ENCODE measurements at regions not wholly inside any gene's neighbourhood (a gene's known extent, or its start where the extent isn't known, plus 50 kb on each side); places are given as distances from the start of the nearest gene placed in this dataset.
A peak's percentile ranks its signal among the peaks of the same experiment; 100 is the strongest.

DNA sequence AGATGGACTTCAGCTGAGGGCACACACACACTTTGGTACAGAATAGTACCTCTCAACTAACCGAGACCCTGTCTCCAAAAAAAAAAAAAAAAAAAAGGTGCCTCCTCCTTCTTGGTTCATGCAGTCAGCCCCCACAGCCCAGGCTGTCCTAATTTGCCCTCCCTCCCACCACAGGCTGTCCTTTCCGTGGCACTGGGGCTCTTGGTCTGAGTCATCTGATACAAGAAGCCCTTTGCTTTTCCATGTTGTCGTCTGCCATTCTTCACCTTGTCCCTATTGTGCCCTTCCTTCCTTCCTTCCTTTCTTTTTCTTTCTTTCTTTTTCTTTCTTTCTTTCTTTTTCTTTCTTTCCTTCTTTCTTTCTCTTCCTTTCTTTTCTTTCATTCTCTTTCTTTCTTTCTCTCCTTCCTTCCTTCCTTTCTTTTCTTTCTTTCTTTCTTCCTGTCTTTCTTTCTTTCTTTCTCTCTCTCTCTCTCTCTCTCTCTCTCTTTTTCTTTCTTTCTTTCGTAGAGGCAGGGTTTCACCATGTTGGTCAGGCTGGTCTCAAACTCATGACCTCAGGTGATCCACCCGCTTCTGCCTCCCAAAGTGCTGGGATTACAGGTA, 96.0 kb upstream of the IKZF1 start:
- no peak for DNase-seq

DNA sequence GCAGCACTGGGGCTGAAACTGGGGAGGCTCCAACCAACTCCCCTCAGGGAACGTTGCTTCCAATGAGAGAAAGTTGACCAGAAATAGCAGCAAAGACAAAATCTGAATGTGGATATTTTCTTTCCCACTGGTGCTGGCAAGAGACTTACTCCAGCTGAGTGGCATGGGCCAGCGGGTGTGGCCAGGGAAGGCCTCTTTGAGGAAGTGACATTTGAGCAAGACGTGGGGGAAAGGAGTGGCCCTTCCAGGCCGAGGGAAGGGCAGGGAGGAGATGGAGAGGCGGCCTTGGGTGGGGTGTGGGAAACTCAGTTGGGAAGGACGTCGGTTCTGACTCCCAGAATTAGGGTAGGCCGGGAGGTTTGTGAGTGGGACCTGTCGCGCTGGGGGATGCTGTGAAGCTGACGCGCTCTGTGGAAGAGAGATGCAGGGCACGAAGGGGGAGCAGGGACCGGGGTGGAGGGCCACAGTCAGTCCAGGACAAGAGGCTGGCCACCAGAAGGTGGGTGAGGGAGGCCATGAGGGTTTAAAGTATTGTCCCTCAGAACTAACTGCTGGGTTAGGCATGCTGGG, 96.7 kb upstream of the IKZF1 start:
- DNase-seq: no peak

DNA sequence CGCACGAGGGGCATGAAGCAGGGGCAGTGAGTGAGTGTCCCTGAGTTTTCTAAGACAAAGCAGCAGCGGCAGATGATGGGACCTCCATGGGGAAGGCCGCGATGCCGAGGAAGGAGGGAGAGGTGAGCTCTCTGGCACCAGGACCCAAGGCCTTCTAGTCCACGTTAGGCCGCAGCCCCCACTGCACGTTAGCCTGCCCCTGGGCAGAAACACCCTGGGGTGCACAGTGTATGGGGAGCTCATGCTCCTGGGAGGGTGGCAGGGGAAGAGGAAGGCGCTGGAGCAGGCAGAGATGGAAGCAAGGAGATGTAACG, 97.3 kb upstream of the IKZF1 start:
- DNase-seq: no peak

DNA sequence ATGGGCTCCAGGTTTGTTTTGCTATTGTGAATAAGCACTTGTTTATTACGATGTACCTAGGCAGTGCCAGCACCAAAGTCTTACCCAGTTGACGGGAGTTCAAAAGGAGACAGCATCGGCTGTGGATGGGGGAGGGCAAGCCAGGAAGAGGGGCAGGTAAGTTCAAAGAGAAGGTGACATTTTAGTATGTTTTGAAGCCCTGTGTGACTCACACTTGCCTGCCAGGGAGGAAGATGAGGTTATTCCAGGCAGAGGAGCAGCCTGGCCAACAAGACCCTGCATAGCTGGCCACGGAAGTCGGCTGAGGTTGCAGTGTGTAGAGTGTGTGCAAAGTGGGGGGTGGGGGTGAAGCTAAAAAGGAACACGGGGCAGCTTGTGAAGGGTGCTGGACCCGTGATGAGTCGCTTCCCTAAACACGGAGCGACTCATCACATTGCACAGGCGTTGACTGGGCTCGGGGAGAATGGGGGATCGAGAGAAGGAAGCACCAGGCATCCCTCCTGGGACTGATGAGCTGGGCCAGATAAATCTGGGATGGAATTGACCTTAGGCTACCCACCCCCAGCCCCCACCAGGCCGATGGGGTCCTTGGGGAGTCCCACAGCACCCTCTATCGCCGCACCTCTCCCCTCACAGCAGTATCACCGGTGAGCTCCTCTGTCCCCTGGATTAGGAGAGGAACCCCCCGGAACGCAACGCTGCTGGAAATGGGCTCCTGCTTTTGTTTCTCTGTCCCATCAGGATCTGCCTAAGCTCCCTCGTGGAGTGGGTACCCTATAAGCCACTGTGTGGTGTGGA, 97.9 kb upstream of the IKZF1 start:
- peak; percentile 72 for DNase-seq

DNA sequence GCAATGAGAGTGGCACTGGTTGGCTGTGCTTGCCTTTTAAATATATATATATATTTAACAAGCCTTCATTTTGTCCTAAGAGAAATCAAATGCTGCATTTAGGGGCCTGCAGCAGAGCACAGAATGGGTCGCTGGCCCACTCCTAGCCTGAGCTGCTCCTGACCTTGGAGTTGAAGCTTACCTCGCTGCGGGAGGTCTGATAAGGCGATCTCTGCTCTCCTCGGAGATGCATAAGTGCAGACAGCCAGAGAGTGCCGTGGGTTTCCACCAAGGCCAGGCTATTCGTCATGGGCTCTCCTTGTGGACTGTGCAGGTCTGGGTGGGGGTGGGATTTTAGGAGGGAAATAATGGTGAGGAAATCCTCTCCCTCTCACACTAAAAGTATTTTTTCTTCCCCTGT, 99.5 kb upstream of the IKZF1 start:
- DNase-seq: no peak

DNA sequence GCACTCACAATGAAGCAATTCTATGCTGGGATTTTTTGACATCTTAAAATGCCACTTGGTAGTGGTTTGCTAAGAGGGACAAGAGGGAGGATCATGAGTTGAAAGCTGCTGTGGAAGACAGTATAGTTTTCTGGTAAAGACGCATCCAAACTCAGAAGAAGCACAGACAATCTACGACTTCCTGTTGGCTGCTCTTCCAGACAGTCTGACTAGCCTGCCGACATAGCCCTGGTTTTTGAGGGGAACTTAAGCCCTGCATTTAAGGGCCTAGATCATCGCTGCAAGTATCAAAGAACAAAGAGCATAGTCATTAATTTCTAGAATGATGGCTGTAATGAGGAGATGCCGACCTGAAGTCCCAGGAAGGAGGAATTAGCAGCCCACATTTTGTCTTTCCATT, 99.9 kb upstream of the IKZF1 start:
- no peak for DNase-seq

DNA sequence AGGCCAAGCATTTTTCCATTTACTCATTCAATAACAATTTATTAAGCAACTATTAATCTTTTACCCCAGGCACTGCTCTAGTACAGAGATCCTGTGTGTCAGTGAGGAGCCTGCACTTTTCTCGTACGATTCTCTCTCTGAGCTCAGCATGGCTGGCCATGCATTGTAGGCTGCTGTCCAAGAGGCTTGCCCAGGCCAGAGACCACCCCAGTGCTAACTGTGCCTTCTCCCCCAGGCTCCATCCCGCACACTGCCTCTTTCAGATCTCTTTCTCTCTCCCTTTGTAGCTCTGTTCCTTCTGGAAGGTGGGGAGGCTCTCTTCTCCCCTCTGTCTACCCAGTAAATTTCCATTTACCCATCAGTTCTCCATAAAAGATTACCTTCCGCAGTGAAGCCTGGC, 101.0 kb upstream of the IKZF1 start:
- no peak for DNase-seq

DNA sequence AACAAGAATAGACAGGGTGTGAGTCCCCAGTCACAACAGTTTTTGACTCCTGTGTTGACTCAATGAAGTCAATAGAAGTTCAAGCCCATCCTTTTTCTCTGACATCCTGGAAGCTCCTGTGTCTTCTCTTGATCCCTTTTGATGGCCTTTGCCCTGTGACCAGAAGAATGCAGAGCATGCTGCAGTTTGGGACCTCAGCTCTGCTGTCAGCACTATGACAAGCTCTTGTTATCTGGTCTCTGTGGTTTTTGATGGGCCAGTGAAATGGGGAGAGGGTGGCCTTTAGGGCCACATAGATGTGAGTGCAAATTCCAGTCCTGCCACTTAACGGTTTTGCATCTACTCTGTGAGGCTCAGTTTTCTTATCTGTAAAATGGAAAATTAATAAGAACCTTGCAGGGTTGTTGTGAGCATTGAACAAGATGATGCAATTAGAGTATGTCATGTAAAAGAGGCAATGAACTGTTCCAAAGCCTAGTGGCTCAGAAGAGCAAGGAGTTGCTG, 102.4 kb upstream of the IKZF1 start:
- DNase-seq: no peak

DNA sequence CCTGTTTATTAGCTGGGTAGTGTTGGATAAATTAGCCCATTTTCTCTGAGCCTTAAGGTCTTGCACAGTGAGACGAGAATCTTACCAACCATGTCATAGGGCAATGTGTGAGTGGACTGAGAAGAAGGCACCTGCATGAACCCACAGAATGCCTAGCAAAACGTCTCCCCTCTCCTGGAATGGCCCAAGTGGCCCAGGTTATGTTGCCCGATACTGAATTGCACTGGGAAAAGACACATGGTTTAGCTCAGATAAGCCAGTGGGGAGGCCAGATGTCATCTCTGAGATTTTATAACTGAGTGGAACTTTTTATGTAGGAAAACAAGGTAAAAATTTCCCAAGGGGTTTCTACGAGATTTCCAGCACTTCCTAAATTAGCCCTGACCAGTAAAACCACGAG, 104.7 kb upstream of the IKZF1 start:
- DNase-seq: no peak

DNA sequence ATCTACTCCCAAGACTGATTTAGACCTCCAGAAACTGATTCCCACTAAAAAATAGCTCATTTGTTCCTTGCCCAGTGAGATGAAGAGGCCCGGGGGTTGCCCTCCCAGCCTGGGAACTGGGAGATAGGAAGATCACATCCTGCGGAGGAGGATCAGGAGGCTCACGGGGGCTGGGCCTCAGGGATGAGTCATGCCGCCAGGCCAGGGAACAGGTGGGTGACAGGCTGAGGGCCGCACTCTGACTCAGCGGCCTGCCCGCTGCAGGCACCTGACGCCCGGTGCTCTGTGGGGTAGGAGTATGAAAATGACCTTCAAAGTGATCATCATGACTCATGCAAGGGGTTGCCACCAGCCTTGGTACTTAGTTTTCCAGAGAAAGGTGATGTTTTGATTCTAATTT, 104.5 kb upstream of the ZPBP start:
- no peak for DNase-seq

DNA sequence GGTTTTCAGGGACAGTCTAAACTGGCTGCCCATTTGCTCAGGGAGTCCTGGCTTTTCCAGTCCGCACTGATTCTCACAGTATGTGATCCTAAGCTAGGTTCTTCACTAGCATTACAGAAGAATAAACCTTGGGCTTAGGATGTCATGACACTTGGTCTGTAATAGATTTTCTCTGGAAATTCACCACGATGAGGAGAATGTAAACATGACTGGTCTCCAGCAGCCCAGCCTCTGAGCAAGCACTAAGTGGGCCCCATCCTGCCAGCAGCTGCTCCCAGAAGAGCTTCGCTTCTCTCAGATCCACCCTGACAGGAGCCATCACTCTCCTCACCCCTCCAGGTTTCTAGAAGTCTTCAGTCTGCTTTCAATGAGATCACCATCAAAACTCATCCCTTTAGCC, 103.7 kb upstream of the ZPBP start:
- no peak for DNase-seq

DNA sequence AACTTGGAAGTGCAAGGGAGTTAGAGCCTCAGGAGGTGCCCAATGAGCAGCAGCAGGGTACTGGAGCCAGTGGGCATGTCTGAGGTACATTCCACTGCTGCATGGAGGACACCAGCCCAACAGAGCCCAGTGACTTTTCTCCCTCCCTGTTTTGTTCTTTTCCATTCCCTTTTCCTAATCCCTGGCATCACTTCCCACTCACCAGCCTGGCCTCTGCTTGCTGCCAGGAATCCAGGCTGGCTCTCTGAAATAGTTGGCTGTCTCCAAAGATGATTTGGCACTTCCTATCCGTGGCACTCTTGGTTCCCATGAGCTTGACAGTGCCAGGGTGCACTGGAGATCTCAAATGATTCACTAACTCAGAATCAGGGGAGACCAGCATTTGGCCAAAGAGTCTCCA, 97.7 kb upstream of the ZPBP start:
- DNase-seq: no peak

DNA sequence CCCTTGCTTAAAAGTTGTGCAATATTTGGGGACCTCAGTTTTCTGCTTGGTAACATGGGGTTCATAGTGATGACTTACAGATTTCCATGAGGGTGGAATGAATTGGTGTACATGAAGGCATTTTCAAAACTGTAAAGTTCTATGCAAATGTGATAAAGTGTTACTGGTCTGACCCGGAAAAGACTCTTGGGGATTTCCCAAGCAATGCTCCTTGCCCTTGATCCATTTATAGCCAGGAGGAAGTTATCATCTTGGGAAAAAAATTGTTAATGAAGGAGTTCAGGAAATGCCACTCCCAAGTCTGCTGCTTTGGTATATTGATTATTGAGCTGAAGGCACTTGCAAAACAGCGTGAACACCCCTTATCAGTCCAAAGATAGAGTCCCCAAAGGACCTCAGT, 96.3 kb upstream of the ZPBP start:
- DNase-seq: no peak

DNA sequence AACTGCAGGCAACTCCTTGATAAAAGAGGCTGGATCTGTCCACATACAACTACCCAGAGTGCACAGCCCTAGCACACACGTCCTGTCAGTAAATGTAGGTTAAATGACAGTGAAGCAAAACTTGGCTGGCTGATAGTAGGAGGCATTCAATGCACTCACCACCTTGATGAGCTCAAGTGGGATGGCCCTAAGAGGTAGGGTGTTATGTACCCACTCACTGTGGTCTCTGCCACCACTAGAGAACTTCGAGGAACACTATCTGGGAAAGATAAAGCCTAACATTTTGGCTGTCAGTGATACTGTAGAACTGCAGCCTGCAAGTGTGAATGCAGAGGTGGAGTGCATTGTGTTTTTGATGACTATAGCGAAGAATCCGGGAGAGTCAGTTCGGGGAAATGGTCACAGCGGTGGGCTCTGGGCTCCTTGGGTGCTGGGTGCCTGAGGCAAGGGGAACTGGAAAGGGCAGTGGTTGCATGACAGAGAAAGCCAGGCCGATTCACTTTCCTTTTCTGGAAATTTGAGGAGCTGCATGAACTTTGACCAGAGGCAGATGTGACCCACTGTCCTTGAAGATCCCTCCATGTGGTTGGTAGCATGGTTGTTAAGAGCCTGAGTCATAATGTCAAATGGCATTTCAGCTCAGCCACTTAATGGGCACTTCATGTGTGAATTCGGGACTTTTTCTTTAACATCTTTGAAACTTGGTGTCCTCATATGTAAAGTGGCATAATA, 93.1 kb upstream of the ZPBP start:
- no peak for DNase-seq

DNA sequence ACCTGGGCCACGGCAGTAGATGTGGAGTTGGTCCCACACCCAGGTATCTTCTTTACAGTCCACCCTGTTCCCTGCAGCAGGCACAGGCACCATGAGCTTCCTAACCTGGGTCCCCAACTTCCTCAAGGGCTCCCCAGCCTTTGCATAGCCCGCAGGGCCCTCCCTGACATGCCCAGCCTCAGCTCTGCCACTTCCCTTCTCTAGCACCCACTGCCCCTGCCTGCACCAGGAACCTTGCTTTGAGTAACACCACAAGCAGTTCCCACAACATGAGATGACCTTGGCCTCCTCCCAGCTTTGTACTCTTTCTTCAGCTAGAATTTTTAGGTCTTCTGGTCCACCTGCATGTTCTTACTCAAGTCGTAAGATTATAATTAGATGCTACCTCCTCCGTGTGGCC, 92.2 kb upstream of the ZPBP start:
- DNase-seq: no peak

DNA sequence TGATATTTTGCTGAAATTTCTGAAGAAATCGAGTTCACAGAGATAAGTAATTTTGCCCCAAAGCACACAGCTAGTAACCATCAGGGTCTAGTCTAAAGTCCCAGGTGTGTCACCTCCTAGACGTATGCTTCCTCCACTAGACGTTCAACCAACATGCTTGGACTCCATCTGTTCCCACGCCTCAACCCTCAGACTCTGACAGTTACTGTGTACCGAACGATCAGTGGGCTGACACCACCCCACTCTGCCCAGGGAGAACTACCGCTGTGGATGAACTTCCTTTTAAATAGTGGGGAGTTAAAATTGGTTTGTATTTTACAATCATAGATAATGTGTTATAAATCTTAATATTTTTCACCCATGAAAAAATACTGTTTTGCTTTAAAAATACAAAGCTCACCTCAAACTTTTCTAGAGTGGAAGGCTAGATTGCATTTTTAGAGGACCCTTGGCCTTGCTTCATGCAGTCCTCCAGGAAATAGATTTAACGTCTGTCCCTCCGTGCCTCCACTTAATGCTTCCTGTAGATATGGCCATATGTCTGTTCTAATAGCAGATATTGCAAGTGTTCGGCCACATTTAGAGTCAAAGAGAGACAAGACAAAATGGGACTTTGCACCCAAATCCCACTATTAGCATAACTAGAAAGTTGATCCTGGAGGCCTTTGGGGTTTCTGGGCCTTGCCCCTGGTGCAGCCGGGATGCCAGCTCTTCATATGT, 91.4 kb upstream of the ZPBP start:
- no peak for DNase-seq

DNA sequence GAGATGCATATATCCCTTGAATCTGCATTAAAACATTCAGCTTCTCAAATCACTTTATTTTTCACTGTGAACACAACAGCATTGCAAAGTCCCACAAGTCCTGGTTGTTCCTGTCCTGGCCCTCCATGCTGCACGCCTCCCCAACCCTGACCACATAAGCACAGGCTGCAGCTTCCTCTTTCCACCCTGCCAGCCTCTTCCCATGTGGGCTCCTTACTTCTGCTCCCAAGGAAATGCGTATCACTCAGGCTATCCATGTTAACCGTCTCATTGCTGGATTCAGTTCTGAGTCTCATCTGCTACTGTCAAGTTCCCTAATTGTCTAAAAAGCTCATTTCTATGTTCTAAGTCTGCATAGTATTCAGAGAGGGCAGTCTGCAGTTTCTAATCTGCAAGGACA, 89.7 kb upstream of the ZPBP start:
- no peak for DNase-seq

DNA sequence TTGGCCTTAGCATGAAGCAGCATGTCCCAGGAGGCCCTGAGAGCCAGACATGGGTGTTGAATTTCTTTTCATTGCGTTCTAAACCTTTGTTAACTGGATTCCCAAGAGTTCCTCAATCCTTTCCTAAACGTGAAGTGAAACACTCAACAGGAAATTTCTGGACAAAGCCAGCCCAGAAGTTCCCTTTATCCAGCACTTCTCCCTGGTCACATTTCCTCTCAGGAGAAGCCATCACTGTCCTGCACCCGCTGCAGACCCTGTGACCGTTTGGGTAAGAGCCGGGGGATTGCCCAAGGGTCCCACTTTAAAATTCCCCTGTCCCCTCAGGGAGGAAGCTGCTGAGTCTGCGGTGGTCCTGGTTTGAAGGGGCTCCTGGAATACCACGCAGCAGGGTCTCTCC, 88.0 kb upstream of the ZPBP start:
- DNase-seq: no peak

DNA sequence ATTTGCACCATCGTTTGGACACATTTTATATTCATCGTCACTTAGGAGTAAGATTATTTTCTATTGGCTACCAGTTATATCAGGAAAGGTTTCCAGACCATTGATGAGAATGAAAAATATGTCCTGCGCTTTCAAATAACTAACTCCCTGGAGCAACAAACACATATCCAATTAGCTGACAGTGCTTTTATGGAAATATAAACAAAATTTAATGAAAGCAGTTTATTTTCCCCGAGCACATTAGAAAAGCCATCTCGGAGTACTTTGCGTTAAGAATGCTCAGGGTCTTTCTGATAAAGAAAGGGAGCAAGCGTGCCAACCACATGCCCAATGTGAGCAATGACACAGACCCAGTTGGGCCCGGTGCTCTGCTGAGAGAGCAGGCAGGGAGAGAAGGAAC, 85.1 kb upstream of the ZPBP start:
- DNase-seq: no peak

DNA sequence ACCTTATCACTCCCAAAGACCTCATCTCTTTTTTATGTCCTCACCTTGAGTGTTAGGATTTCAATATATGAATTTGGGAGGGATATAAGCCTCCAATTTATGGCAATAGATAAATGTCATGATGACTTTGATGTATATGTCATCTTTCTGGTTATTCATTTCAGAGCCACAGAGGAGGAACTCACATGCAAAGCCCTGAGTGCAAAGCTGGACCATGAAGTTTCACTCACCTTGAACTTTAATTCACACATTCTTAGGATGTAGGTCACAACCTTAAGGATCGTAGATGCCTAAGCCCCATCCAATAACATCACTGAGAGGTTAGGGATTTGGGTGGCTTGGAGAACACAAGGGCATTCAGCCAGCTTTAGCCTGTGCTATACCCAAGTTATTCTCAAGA, 81.9 kb upstream of the ZPBP start:
- no peak for DNase-seq

DNA sequence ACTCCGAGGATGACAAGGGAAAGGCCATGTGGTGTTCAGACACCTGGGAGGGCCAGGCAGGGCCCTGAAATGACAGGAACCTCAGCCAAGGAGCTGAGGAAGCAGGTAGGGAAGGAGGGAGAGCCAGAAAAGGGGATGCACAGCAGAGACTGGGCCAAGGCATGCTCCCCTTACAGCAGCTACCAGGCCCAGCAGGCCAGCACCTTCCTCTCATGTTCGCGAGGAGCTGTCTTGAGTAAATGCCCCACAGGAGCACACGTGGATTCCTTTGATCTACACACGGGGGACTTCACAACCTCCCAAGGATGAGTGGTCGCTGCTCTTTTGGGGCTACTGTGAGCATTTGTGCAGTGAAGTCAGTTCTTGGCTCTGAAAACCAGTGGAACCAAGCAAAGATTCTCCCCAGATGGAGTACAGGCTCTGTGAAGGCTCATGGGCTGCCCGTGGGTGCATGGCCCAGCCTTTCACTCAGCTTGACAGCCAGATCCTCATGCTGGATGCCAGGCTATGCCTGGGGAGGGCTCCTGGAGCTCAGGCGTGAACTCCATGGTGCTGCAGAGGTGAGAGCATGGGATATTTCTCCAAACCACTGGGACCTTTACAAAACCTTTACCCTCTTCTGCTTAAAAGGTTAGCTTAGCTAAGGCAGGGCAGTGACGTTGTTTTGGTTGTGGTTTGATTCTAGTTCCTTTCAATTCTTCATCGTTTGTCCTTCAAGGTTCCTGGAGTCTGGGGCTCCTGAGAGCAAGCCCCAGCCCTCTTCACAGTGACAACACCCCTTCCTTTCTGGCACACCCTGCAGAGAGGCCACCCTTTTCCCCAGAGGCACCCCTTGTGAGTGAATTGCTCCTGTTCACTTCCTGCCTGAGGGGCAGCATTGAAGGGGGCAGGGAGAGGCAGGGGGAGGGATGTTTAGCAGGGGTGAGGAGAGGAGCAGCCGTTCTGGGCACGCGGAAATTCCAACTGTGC, 74.2 kb upstream of the ZPBP start:
- DNase-seq: no peak

DNA sequence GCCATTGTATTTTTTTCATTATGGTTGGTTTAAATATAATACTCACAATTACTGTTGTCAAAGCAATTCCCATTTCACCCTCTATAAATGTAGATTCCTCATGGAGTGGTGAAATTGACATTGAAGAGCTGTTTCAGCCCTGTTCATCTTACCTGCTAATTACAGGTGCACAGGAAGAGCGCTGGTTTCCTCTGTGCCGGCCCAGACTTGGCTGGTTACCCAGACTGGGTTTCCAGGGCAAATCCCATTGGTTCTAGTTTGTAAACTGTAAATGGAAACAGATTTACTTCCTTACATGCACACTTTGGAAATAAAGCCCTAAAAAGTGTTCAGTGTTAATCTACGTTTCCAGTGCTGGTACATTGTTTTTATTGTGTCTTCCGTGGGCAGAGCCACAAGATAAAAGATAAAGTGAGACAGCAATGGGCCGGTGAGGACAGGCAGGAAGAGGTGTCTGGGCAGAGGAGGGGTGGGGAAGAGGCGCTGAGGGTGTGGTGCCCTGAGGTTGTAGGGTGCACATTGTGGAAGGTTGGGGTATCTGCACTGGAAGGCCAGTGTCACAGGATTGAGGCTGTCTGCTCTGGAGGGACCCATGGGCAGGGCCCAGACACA, 71.6 kb upstream of the ZPBP start:
- peak; percentile 41 for DNase-seq

Measured in activated effector memory CD4-positive, alpha-beta T cell treated with Interleukin-2 at 50 U/mL for 16 hours (primary cell).